Neural crest cell (in vitro differentiated cells): ENCODE measurements at regions not wholly inside any gene's neighbourhood (a gene's known extent, or its start where the extent isn't known, plus 50 kb on each side); places are given as distances from the start of the nearest gene placed in this dataset.

Source experiments
- DNase-seq: peaks from one replicate; pipeline ENCODE4 v3.0.0; 2021; ENCODE audit warnings: low read depth, mixed read lengths, low spot score
- H3K27ac Mint-ChIP-seq: one replicate; pipeline ENCODE4 v1.8.0; 2021; ENCODE audit warnings: mild to moderate bottlenecking, mixed read lengths; ENCODE audit not compliant: unreplicated experiment
- H3K27me3 Mint-ChIP-seq: 2 replicates; pipeline ENCODE4 v1.8.0; 2021; ENCODE audit warnings: low read depth, mild to moderate bottlenecking, mixed read lengths
- H3K36me3 Mint-ChIP-seq: 2 replicates; pipeline ENCODE4 v1.8.0; 2021; ENCODE audit warnings: low read depth, mild to moderate bottlenecking, mixed read lengths
- H3K4me1 Mint-ChIP-seq: 2 replicates; pipeline ENCODE4 v1.8.0; 2021; ENCODE audit warnings: mixed read lengths
- H3K4me3 Mint-ChIP-seq: one replicate; pipeline ENCODE4 v1.8.0; 2021; ENCODE audit warnings: mild to moderate bottlenecking, mixed read lengths
- H3K9me3 Mint-ChIP-seq: 2 replicates; pipeline ENCODE4 v1.8.0; 2021; ENCODE audit warnings: mixed read lengths
- TF ChIP-seq, protein P1 (sequence below): fragments of 200-600 bp; sonication (generic); conservative IDR thresholded peaks from 2 replicates; pipeline ENCODE4 v1.5.0; 2021; ENCODE audit warnings: antibody characterized with exemption, mild to moderate bottlenecking

DNA sequence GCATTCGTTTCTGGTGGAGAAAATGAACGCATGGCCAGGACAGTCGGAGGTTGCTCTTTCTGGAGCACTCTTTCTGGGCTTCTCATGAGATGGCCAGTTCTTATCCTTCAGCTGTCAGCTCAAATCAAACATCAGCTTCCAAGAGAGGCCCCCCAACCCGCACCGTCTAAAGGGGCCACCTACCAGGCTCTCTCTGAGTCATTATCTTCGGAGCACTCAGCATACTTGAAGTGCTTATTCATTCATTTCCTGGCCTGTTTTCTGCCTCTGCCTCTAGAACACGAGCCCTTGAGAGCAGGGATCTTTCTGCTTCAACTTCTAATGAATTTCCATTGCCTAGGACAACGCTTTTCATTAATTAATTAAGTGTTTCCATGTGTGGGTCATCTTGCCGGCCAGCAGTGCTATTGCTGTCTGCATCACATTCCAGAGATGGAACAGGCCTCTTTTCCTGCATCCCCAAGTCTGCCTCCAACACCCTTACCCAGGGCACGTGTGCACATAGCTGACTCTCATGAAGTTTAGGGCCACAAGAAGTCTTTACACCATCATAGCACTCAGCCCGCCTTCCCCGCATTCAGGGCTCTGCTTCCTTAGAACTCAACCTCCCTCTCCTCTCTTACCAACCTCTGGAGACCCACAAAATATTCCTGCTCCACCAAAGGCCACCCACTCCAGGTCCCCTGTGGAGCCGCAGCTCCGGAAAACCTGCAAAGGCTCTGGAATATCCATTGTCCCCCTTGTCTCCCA lies 52.1 kb upstream of the LAPTM5 start:
- Mint-ChIP-seq H3K27ac (peak overlapping the region; percentile 51), H3K4me1 (peaks cover 65% of the 10 kb centered on the region), H3K27me3 (no peaks in the 10 kb centered on the region), H3K36me3 (no peaks in the 10 kb centered on the region), H3K4me3 (no peak overlapping the region), H3K9me3 (no peaks in the 10 kb centered on the region)
- TF ChIP-seq, protein P1, sequence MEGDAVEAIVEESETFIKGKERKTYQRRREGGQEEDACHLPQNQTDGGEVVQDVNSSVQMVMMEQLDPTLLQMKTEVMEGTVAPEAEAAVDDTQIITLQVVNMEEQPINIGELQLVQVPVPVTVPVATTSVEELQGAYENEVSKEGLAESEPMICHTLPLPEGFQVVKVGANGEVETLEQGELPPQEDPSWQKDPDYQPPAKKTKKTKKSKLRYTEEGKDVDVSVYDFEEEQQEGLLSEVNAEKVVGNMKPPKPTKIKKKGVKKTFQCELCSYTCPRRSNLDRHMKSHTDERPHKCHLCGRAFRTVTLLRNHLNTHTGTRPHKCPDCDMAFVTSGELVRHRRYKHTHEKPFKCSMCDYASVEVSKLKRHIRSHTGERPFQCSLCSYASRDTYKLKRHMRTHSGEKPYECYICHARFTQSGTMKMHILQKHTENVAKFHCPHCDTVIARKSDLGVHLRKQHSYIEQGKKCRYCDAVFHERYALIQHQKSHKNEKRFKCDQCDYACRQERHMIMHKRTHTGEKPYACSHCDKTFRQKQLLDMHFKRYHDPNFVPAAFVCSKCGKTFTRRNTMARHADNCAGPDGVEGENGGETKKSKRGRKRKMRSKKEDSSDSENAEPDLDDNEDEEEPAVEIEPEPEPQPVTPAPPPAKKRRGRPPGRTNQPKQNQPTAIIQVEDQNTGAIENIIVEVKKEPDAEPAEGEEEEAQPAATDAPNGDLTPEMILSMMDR, result no peak
- DNase-seq, result no peak

DNA sequence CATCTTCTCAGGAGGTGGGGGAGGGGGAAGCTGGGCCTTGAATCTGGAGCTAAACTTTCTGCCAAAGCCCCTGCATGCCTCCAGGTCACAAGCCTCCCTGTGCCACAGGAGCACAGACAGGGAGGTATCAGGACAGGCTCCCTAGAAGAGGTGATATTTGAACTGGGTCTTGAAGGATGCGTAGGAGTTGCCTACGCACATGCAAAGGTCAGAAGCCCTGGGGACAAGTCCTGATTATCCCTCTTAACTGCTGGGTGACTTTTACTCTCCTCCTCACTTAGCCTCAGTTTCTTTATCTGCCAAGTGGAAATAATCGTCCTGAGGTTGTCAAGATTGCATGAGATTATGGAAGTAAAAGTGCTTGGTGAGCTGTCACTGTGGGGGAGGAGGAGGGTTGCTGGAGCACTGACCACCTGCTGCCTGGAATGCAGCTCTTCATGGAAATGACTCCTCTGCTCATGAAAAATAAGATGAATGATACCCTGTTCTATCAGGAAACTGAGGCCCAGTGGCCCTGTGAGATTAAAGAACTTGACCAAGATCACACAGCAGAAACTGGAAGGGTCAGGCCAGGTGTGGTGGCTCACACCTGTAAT lies 50.6 kb upstream of the LAPTM5 start:
- no peaks in the 10 kb centered on the region for H3K36me3 Mint-ChIP-seq
- H3K9me3 Mint-ChIP-seq, result no peaks in the 10 kb centered on the region
- H3K27me3 Mint-ChIP-seq, result no peaks in the 10 kb centered on the region
- no peak overlapping the region for H3K27ac Mint-ChIP-seq
- peak overlapping the region; percentile 3 for H3K4me3 Mint-ChIP-seq
- peaks cover 77% of the 10 kb centered on the region for H3K4me1 Mint-ChIP-seq
- DNase-seq, result no peak
- TF ChIP-seq, protein P1, result no peak

DNA sequence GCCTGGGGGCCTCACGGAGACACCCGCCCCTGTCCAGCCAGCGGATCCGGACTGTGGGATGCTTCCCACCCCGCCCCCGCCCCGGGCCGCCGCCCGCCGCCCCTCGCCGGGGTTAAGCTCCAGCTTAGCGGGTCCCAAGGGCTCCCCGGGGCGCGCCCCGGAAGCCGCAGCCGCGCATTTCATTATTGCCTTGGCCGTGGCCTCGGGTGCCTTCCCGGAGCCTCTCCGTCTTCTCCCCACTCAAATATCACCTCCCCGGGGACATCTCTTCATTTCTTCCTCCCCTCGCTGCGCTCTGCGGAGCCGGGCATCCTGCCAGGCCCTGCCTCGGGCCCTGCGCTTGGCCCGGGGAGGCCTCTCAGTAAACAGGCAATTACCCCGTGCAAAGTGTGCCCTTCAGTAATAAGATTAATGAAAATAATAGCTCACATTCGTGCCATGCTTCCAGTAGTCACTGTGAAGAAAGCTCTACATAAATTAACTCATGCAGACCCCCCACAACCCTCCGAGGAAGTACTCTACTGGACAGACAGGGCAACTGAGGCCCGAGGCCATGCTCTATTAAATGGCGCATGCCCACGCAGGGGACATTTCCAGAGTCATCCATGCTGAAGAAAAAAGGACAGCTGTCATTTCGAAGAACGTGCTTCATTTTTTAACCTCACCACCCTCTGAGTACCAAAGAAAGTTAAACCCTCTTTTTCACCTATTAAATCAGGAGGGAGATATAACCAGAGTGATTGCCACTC lies 49.9 kb upstream of the LAPTM5 start:
- no peaks in the 10 kb centered on the region for H3K36me3 Mint-ChIP-seq

More for the DNA sequence above, 49.9 kb upstream of the LAPTM5 start:
- TF ChIP-seq, protein P1, result no peak
- H3K27me3 Mint-ChIP-seq, result no peaks in the 10 kb centered on the region
- no peak overlapping the region for H3K4me3 Mint-ChIP-seq
- H3K4me1 Mint-ChIP-seq, result peaks cover 76% of the 10 kb centered on the region
- H3K27ac Mint-ChIP-seq, result no peak overlapping the region
- DNase-seq, result no peak
- no peaks in the 10 kb centered on the region for H3K9me3 Mint-ChIP-seq
